HFFc6 (cell line): ENCODE measurements at regions not wholly inside any gene's neighbourhood (a gene's known extent, or its start where the extent isn't known, plus 50 kb on each side); places are given as distances from the start of the nearest gene placed in this dataset.
"Not testable (repeated sequence)": the region's sequence is repeated elsewhere in the genome, so short reads cannot be mapped to it uniquely, and the experiment has no call there.

Experiments used
- DNase-seq: peaks from one replicate; pipeline ENCODE4 v3.0.0-alpha.2; 2018
- H3K27ac Mint-ChIP-seq: 2 replicates; pipeline ENCODE4 v1.8.0; 2020; ENCODE audit warnings: mild to moderate bottlenecking, mixed read lengths
- H3K27me3 Mint-ChIP-seq: 2 replicates; pipeline ENCODE4 v1.8.0; 2021; ENCODE audit warnings: mild to moderate bottlenecking, moderate library complexity, mixed read lengths; ENCODE audit not compliant: insufficient read depth
- H3K36me3 Mint-ChIP-seq: 2 replicates; pipeline ENCODE4 v1.8.0; 2021; ENCODE audit warnings: low read depth, mixed read lengths
- H3K4me1 Mint-ChIP-seq: 2 replicates; pipeline ENCODE4 v1.8.0; 2020; ENCODE audit warnings: low read depth, mixed read lengths
- H3K4me3 Mint-ChIP-seq: 2 replicates; pipeline ENCODE4 v1.8.0; 2020; ENCODE audit warnings: mild to moderate bottlenecking, moderate library complexity, mixed read lengths
- H3K9me3 Mint-ChIP-seq: 2 replicates; pipeline ENCODE4 v1.8.0; 2020; ENCODE audit warnings: mild to moderate bottlenecking, mixed read lengths
- TF ChIP-seq, protein P1 (sequence below): fragments of 200-600 bp; sonication (generic); IDR thresholded peaks from 2 replicates; pipeline ENCODE4 v1.5.0; 2021; ENCODE audit warnings: antibody characterized with exemption, mild to moderate bottlenecking

DNA sequence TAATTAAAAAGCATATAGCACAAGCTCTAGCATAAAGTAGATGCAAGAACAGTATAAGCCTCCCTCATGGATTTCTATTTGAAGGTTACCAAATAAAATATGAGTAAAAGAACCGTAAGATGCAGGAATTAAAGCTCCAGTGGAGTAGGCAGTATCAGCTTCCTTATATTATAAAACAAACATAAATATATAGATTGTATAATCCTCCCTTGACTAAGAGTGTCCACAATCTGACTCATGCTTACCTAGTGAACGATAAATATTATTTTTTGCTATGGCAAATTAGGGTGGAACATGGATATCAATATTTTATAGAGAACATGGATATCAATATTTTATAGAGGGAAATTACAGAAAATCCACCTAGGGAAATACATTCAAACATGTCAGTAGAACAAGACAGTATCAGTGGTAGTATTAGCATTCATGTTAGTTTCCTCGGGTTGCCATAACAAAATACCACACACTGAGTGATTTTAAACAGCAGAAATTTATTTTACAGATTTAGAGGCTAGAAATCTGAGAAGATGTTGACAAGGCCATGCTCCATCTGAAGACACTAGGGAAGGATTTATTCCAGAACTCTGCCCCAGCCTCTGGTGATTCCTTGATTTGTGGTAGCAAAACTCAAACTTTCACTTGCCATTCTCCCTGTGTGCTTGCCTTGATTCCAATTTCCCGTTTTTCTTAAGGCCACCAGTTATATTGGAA is 1521.3 kb downstream of the SI start:
- no peaks in the 10 kb centered on the region for H3K4me1 Mint-ChIP-seq
- H3K27me3 Mint-ChIP-seq = no peaks in the 10 kb centered on the region
- peaks cover 4% of the 10 kb centered on the region; the same call in 1 of the 2 replicates for H3K36me3 Mint-ChIP-seq
- no peak overlapping the region for H3K4me3 Mint-ChIP-seq
- no peak for DNase-seq
- no peak overlapping the region for H3K27ac Mint-ChIP-seq
- TF ChIP-seq, protein P1, sequence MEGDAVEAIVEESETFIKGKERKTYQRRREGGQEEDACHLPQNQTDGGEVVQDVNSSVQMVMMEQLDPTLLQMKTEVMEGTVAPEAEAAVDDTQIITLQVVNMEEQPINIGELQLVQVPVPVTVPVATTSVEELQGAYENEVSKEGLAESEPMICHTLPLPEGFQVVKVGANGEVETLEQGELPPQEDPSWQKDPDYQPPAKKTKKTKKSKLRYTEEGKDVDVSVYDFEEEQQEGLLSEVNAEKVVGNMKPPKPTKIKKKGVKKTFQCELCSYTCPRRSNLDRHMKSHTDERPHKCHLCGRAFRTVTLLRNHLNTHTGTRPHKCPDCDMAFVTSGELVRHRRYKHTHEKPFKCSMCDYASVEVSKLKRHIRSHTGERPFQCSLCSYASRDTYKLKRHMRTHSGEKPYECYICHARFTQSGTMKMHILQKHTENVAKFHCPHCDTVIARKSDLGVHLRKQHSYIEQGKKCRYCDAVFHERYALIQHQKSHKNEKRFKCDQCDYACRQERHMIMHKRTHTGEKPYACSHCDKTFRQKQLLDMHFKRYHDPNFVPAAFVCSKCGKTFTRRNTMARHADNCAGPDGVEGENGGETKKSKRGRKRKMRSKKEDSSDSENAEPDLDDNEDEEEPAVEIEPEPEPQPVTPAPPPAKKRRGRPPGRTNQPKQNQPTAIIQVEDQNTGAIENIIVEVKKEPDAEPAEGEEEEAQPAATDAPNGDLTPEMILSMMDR = no peak
- peaks cover 11% of the 10 kb centered on the region for H3K9me3 Mint-ChIP-seq

DNA sequence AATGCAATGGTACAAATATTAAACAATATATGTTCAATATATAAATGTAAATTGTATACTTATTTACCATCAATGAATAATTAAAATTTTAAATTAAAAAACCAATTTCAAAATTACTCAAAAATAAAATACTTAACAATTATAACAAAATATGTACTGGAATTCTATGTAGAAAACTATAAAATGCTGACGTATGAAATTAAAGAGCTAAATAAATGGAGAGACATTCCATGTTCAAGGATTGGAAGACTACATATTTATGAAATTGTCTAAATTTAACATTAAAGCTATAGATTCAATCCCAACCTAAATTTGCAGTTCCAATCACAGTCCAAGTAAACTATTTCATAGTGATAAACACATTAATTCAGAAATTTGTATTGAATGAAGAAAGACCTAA is 1522.4 kb downstream of the SI start:
- no peaks in the 10 kb centered on the region for H3K4me1 Mint-ChIP-seq
- H3K27me3 Mint-ChIP-seq = no peaks in the 10 kb centered on the region
- no peak overlapping the region for H3K27ac Mint-ChIP-seq
- TF ChIP-seq, protein P1 = no peak
- H3K4me3 Mint-ChIP-seq = no peak overlapping the region
- peaks cover 19% of the 10 kb centered on the region for H3K9me3 Mint-ChIP-seq
- H3K36me3 Mint-ChIP-seq = peaks cover 8% of the 10 kb centered on the region; the same call in 1 of the 2 replicates
- no peak for DNase-seq

DNA sequence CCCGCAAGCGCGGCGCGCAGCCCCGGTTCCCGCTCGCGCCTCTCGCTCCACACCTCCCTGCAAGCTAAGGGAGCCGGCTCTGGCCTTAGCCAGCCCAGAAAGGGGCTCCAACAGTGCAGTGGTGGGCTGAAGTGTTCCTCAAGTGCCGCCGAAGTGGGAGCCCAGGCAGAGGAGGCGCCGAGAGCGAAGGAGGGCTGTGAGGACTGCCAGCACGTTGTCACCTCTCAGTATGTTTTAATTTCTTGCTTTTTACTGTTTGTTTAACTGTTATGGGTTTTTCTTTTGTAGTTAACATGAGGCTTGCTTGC is 1525.7 kb downstream of the SI start:
- TF ChIP-seq, protein P1 = no peak
- H3K27me3 Mint-ChIP-seq = no peaks in the 10 kb centered on the region
- H3K36me3 Mint-ChIP-seq = peaks cover 8% of the 10 kb centered on the region; the same call in 1 of the 2 replicates
- H3K4me1 Mint-ChIP-seq = no peaks in the 10 kb centered on the region
- H3K27ac Mint-ChIP-seq = no peak overlapping the region
- no peak for DNase-seq
- peaks cover 19% of the 10 kb centered on the region for H3K9me3 Mint-ChIP-seq
- H3K4me3 Mint-ChIP-seq = no peak overlapping the region

DNA sequence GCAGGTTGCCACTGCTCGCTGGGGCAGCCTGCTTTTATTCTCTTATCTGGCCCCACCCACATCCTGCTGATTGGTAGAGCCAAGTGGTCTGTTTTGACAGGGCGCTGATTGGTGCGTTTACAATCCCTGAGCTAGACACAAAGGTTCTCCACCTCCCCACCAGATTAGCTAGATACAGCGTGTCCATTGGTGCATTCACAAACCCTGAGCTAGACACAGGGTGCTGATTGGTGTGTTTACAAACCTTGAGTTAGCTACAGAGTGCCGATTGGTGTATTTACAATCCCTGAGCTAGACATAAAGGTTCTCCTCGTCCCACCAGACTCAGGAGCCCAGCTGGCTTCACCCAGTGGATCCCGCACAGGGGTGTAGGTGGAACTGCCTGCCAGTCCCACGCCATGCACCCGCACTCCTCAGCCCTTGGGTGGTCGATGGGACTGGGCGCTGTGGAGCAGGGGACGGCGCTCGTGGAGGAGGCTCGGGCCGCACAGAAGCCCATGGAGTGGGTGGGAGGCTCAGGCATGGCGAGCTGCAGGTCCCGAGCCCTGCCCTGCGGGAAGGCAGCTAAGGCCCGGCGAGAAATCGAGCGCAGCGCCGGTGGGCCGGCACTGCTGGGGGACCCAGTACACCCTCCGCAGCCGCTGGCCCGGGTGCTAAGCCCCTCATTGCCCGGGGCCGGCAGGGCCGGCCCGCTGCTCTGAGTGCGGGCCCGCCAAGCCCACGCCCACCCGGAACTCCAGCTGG is 1526.2 kb downstream of the SI start:
- not testable (repeated sequence) for H3K36me3 Mint-ChIP-seq, H3K27me3 Mint-ChIP-seq, H3K4me3 Mint-ChIP-seq, H3K27ac Mint-ChIP-seq, DNase-seq, H3K4me1 Mint-ChIP-seq
- peaks cover 19% of the 10 kb centered on the region for H3K9me3 Mint-ChIP-seq

DNA sequence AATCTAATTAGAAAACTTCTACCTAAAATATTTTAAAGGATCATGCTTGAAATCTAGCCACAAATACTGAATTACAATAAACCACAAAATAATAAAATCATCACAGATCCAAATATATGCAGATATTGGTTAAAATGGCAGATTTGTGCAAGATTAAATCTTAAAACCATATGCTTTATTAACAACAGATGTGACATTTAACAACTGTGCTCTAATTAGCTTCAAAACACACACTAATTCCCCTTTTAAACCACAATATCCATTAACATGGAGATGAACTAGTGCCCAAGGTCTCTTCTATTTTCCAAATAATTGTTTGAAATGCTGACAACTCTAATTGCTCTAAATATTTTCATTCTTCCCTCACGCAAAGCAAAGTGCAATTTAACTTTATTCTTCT is 1530.3 kb downstream of the SI start:
- no peaks in the 10 kb centered on the region for H3K4me1 Mint-ChIP-seq
- 0 out of 2 replicates have a peak, but pooled peaks cover 4% of the 10 kb centered on the region for H3K36me3 Mint-ChIP-seq
- H3K9me3 Mint-ChIP-seq = peaks cover 9% of the 10 kb centered on the region
- H3K27ac Mint-ChIP-seq = no peak overlapping the region
- H3K4me3 Mint-ChIP-seq = no peak overlapping the region
- no peak for DNase-seq
- TF ChIP-seq, protein P1 = no peak
- H3K27me3 Mint-ChIP-seq = no peaks in the 10 kb centered on the region

DNA sequence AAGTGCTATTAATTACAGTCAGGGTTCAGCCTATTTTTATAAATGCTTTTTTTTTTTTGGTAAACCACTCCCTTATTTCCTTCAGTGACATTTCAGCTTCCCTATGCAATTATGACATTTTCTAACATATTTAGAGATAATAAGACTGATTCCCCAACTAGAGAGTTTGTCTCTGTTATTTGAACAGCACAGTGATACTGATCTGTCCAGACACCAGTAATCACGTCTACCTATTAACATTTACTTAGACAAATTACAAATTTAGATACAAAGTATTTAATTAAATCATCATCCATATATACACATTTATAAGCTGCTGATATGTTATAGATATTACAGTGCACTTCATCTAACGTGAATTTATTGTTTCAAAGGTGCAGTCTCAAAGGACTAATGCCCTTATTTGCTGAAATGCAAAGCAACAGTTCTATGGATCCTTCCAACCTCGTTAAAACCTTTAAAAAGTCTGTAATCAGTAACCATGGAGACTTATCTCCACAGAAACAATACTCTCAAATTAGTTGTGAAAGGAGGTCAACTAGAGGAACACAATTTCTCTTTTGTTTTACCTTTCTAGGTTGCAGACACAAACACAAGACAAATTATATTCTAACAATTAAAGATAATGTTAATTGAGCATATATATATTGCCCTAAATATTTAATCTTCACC is 1531.1 kb downstream of the SI start:
- H3K9me3 Mint-ChIP-seq = peaks cover 9% of the 10 kb centered on the region
- DNase-seq = no peak
- H3K27me3 Mint-ChIP-seq = no peaks in the 10 kb centered on the region
- no peak overlapping the region for H3K27ac Mint-ChIP-seq
- H3K4me3 Mint-ChIP-seq = no peak overlapping the region
- H3K36me3 Mint-ChIP-seq = 0 out of 2 replicates have a peak, but pooled peaks cover 4% of the 10 kb centered on the region
- no peaks in the 10 kb centered on the region for H3K4me1 Mint-ChIP-seq
- TF ChIP-seq, protein P1 = no peak
